AG09309 (cell line): ENCODE measurements at regions not wholly inside any gene's neighbourhood (a gene's known extent, or its start where the extent isn't known, plus 50 kb on each side); places are given as distances from the start of the nearest gene placed in this dataset.

Experiments used
- DNase-seq: peaks from one replicate; pipeline ENCODE4 v3.0.0-alpha.2; 2010; ENCODE audit warnings: low read depth
- H3K4me3 ChIP-seq: 2 replicates; pipeline ENCODE4 v1.5.1; 2011; ENCODE audit warnings: mild to moderate bottlenecking, low read depth, low read length, moderate library complexity; ENCODE audit not compliant: control insufficient read depth
- TF ChIP-seq, protein P1 (sequence below): IDR thresholded peaks from 2 replicates; pipeline ENCODE4 v1.5.1; 2011; ENCODE audit warnings: mild to moderate bottlenecking, low read depth, low read length, inconsistent platforms; ENCODE audit not compliant: insufficient read depth, control insufficient read depth; ENCODE audit errors: missing control alignments

DNA sequence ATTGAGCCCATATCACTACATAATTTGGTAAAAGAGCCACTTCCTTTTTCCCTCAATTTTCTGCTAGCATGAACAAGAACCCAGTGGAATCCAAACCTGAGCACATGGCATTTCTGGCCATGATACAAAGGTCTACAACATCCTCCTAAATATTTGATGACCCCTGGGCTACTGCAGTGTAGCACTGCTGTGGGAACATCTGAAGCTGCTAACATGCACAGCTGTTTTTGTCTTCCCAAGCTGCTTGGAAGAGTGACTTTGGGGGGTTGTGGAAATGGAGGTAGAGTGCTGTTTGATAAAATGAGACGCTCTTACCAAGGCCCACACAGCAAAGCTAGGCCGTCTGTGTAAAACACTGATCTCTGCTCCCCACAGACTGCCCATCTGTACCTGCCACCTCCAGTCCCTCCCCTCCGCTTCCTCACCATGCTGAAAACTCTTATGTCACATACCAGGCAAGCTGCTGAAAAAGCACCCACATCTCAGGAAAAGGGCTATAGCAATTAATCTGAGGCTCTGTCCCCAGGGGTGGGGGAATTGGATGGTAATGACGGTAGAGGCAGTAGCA lies 197.2 kb upstream of the HNRNPA3 start:
- TF ChIP-seq, protein P1, sequence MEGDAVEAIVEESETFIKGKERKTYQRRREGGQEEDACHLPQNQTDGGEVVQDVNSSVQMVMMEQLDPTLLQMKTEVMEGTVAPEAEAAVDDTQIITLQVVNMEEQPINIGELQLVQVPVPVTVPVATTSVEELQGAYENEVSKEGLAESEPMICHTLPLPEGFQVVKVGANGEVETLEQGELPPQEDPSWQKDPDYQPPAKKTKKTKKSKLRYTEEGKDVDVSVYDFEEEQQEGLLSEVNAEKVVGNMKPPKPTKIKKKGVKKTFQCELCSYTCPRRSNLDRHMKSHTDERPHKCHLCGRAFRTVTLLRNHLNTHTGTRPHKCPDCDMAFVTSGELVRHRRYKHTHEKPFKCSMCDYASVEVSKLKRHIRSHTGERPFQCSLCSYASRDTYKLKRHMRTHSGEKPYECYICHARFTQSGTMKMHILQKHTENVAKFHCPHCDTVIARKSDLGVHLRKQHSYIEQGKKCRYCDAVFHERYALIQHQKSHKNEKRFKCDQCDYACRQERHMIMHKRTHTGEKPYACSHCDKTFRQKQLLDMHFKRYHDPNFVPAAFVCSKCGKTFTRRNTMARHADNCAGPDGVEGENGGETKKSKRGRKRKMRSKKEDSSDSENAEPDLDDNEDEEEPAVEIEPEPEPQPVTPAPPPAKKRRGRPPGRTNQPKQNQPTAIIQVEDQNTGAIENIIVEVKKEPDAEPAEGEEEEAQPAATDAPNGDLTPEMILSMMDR, result no peak
- DNase-seq, result no peak
- no peak overlapping the region for H3K4me3 ChIP-seq

DNA sequence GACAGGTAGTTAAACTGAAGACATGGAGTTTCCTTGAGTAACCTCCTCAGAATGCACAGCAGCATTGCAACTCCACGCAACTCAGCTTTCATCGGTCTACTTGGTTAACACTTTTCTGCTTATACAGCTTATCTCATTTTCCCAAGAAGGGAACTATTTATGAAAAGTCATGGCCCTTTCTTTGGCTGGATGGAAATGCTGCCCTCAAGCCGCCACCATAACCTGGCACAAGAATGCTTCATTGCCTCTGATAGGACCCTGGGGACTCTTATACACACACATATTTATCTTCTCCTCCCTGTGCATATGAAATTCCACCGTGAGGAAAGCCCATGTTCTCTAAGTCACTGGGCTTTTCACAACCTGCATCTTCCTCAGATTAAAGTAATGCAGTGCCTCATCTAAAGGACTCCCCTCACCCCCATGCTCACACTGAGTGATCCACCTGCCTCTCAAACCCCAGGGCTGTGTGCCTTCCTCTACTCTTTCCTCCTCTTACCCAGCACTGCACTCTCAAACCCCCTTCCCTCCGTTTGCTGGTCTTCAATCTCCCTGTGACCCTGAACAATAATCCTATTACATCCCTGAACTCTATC lies 192.0 kb upstream of the HNRNPA3 start:
- TF ChIP-seq, protein P1, result no peak
- DNase-seq, result no peak
- no peak overlapping the region for H3K4me3 ChIP-seq

DNA sequence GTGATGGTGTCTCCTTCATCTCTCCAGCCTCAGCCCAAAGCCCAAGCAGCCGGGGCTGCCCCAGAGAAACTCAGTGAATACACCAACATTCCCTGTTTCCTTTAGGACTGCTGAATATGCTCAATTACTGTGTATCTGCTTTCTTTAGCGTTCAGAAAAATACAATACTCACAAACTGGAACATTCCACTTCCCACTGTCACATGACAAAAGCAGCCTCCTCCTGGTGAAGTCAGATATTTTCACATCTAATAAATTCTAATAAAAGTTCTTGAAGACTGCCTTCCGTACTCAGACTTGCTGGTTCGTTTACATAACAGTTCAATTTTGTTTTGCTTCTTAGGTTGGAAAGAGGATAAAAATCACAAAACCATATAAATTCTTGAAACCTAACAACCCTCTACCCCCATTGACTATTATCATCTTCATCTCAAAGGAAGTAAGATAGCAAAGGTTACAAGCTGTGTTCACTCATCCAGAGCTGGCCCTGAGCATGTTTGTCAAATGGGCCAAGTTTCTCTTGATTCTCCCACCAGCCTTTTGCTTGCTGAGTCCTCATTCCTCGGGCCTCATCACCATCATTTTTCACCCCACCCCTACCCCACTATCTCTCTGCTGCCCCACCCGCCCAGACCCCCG lies 190.8 kb upstream of the HNRNPA3 start:
- no peak overlapping the region for H3K4me3 ChIP-seq
- no peak for DNase-seq
- TF ChIP-seq, protein P1, result no peak

DNA sequence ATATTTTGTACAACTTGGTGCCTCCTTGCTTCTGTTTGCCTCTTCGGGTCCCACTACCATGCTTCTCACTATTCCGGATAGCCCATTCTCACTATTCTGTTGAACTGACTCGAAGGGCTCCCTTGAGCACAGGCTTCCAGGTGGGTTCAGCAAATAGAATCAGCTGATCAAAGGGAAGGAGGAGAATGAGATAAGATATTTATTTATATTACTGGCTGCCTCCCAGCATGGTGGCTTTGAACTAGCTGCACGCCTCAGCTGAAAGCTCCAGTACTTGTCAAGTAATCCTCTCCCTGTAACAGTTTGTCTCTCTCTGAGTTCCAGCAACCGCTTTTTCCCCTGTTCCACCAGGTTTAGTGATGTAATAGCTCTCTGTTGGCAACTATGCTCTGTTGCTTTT lies 187.8 kb upstream of the HNRNPA3 start:
- no peak for DNase-seq
- TF ChIP-seq, protein P1, result no peak
- H3K4me3 ChIP-seq, result no peak overlapping the region

DNA sequence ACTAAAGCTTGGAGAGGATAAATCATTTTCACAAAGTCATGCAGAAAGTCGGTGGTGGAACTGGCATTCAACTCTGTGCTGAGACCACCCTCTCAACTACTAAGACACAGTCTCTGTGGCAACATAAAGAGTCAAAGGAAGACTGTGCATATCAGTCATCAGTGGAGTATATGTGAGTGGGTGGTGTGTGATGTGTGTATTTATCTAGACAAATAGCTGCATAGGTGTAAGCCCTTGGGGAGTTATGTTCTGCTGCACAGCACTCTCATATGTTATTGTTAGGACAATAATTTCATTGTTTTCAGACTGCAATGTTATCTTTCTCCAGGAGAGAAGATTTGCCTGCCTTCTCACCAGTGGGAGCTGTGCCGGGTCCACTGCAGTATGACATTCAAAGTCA lies 186.3 kb upstream of the HNRNPA3 start:
- DNase-seq, result no peak
- TF ChIP-seq, protein P1, result no peak
- H3K4me3 ChIP-seq, result no peak overlapping the region

DNA sequence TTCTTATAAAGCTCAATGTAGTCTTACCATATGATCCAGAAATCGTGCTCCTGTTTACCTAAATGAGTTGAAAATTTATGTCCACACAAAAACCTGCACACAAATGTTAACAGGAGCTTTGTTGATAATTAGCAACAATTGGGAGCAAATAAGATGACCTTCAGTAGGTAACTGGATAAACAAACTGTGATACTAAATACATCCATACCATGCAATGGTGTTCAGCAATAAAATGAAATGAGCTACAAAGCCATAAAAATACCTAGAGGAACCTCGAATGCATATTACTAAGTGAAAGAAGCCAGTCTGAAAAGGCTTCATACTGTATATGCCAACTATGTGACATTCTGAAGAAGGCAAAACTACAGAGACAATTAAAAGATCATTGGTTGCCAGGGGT lies 185.6 kb upstream of the HNRNPA3 start:
- no peak for DNase-seq
- no peak overlapping the region for H3K4me3 ChIP-seq
- TF ChIP-seq, protein P1, result no peak
